ENCODE measurements at regions not wholly inside any gene's neighbourhood (a gene's known extent, or its start where the extent isn't known, plus 50 kb on each side); places are given as distances from the start of the nearest gene placed in this dataset.
"Not testable (repeated sequence)": the region's sequence is repeated elsewhere in the genome, so short reads cannot be mapped to it uniquely, and the experiment has no call there.

DNA sequence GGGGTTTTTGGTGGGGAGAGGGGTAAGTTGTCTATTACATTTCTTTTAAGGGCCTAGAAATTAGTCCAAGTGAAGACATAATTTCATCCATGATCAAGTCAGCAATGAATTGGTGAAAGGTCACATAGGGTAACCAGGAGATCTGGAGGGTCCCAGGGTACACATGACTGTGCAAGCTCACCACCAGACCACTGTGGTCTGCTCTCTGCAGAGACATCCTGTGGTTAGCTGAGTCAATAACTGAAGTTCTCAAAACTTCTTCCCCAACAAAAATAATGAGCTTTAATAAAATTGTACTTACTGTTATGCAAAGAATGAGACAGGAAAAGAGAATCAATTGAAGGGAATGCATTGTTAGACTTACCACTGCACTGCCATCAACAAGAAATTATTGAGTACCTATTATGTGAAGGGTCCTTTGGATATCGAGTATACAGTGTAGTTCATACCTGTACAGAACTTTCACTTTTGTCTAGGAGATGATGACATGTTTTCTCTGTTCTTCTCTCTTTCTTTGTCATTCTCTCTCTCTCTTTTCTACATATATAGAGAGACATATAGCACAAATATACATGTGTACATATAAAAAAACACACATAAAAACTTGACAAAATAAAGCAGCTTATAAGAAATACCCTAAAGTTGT, 209.8 kb downstream of the GJA1 start:
- peak; percentile 14 for DNase-seq

DNA sequence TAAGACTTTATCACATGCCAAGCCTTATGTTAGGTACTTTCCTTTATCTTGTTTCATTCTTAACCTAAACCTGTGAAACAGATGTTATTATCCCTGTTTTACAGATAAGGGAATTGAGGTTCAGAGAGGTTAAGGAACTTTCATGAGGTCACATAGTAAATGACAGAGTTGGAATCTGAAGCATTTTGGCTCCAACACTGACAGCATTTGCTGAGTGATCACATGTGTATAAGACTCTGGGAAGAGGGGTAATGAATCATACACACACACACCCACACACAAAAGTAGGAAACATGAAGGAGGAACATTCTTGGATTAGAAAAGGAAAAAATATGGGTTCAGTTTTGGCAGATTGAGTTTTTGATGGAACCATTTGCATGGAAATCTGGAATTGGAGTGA, 212.5 kb downstream of the GJA1 start:
- no peak for DNase-seq

DNA sequence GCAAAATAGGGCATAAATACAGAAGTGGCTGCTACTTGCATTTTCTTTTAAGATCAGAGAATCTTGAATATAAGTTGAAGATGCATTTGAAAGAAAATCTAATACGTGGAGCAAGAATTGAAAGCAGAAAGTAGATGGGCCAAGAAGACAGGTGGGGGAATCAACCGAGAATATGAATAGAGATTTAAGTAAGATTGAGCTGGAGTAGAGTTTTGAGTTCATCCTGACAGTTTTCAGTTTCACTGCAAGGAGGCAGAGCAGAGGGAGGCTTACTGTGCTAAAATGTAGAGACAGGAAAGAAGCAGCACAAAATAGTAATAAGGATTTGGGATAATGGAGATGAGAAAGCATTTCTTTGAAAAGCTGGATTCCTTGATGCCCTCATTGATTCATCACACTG, 214.5 kb downstream of the GJA1 start:
- no peak for DNase-seq

DNA sequence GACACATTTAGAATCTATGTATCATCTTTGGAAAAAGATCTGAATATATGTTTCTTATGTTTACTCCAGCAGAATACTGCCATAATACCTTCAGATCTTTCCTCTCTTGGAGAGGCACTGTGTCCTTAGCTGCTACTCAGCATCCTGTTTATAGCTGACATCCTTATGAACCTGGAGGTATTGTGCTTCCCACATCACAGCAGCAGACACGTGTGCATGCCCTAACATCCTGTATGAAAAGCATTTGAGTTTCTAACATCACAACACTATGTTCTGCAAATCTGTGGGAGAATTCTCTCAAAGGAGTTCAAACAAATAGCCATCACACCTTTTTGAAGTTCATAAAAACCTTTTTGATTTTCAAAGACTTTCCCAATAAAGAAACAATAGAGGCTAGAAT, 216.0 kb downstream of the GJA1 start:
- DNase-seq, result no peak

DNA sequence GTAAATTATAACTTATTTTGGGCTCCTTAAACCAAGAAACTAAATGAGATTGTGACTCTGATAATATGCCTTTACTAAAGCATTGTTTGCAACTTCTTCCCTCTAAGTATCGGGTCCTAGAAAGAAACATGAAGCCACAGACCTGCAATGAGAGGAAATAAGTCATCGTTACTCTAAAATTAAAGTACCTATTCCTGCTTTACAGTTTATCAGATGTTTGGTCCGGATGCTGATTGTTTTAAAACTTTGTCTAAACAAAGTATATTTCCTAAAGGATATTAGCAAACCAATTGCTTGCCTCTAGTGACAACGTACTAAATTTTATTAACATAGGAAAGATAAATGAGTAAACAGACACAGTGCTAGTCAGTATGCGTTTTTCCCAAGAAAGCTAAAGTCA, 216.8 kb downstream of the GJA1 start:
- no peak for DNase-seq

DNA sequence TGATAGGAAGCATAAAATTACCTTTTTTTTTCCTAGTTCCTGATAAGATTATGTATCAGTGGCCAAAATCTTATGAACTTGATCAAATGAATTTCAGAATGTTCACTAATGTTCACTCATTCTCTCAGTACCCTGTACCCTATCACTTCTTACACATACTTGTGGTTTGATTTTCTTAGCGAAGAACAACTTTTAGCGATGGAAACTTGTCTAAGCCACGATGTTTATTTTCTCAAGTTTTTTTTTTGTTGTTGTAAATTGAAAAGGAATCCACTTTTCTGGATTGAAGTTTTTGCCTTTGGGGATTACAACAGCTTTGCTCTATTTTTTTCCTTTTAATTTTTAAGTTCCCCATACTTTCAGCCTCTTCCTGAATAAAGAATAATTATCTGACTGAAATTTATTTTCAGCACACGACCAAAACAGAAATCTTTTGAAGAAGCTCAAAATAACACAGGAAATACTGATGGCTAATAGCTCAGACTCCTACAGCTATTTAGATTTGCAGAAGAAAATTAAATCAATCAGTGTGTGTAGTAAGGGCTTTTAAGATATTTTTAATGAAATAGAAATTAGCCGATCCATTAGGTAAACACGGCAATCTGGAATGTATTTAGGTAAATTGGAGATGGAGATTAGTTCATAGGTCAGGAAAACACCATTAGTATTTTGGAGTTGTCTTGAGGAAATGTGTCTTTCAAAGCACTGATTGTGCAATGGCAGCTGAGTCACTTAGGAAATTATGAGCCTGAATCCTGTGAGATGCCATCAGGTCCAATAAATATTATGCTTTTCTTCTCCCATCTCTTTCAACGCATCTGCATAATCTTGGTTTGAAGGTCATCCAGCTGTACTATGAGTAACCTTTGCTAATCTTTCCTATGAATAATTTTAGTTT, 217.5 kb downstream of the GJA1 start:
- no peak for DNase-seq

DNA sequence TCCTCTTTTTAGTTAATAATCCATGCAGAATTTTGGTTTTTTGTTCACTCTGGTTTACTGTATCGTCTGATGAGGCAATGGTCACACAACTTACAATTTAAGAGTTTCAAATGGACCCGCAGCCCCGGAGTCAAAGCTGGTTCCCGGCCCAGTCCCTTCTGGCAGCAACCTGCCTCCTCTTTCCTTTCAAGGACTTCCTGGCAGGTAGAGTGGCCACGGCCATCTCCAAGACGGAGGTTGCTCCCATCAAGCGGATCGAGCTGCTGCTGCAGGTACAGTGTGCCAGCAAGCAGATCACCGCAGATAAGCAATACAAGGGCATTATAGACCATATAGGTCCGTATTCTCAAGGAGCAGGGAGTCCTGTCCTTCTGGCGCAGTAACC, 218.2 kb downstream of the GJA1 start:
- no peak for DNase-seq

DNA sequence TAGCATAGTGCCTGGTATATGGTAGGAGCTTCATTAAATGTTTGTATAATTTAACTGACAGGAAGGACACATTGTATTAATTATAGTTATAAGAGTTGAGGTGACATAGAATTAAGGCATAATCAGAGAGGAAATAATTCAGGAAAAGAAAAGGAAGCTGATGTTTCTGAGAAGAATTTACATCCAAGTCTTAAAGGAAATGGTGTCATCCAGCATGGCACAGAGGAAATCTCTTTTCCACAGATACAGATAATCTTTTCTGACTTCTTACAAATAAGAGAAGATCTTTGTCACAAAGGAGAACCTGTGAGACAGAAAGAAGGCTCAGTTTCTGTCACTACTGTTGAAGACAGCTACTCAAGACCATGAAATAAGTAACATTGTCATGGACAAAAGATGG, 222.5 kb downstream of the GJA1 start:
- DNase-seq, result no peak

DNA sequence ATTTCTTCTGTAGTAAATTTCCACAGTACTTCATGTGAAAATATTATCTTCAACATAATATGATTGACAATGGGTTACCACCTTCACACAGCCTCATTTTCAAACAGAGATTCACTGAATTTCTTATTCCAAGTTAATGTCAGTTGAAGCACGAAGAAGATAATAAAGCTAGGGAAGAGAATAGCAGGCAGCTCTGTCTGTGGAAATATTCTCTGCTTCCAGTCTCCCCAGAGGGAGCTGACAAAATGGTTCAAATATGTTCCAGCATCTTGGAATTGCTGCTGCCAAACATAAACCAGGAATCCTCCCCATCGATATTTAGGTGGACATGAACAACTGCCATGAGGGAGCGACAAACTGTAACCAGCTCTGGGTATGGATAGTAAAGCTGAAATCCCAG, 224.8 kb downstream of the GJA1 start:
- no peak for DNase-seq

DNA sequence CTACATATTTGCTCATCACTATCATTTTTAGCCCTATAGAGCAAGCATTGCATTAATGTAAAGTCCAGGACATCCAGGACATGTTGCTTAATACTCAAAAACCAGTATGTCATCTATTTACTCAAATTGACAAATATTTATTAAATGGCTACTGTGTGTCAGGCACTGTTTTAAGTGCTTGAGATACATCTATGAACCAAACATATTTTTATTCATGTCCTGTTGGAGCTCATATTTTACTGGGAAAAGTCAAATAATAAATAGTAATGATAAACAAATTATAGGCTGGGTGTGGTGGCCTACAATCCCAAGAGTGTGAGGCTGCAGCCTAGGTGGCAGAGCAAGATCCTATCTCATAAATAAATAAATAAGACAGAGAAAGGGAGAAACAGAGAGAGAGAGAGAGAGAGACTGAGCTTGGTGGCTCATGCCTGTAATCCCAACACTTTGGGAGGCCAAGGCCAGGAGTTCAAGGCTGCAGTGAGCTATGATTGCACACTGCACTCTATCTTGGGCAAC, 227.9 kb downstream of the GJA1 start:
- no peak for DNase-seq

DNA sequence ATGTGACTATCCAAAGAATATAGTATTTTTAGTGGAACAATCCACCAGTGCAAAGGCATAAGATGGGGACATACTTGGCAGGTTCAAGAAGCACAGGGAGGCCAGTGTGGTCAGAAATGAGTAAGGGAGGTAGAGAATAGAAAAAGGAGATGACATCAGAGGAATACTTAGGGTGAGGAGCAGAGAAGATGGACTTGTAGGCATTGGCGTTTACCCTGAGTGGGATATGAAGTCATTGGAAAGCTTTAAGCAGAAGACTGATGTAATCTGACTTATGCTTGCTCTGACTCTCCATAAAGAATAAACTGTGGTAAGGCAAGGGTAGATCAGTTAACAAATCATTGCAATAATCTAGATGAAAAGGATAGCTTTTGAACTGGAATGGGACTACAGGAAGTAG, 228.7 kb downstream of the GJA1 start:
- no peak for DNase-seq

DNA sequence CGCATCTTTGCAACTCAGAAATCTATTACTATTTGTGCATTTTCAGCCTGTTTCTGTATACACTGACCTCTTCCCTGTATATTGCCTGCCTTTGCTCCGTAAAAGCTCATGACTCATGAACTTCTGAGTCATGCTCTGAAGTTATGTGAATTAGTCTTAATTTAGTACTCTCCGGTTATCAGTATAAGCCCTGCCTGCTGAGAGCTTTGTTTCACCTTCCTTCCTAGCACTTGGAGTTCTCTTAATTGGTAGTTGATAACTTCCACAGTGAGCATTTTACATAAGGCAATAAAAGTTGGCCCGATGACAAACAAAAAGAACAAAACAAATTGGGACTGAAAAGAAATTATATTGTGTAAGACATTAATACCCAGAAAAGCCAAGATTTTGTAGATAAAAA, 231.4 kb downstream of the GJA1 start:
- no peak for DNase-seq

DNA sequence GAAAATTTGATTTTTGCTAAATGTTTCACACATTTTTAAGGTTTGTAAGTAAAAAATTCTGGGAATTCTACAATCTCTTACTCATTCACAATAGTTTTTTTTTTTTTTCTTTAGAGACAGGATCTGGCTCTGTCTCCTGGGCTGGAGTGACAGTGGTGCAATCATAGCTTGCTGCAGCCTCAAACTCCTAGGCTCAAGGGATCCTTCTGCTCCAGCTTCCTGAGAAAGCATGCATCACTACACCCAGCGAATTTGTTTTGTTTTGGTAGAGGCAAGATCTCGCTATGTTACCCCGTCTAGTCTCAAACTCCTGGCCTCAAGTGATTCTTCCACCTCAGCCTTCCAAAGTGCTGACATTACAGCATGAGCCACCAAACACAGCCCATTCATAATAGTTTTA, 232.8 kb downstream of the GJA1 start:
- no peak for DNase-seq

DNA sequence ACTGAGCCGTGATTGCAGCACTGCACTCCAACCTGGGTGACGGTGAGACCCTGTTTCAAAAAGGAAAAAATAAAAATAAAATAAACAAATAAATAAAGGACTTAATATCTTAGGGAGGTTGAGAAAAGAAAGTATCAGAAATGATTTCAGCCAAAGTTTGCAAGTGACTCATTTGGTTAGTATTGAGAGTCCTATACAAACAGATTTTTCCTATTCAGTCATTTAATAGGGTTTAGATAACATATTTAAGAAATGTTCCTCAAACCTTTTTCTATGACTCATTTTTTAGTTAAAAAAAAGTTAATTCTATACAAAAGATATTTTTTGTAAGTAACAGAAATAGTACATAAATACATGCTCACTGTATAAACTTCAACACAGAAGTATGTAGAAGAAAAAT, 235.1 kb downstream of the GJA1 start:
- DNase-seq, result no peak

DNA sequence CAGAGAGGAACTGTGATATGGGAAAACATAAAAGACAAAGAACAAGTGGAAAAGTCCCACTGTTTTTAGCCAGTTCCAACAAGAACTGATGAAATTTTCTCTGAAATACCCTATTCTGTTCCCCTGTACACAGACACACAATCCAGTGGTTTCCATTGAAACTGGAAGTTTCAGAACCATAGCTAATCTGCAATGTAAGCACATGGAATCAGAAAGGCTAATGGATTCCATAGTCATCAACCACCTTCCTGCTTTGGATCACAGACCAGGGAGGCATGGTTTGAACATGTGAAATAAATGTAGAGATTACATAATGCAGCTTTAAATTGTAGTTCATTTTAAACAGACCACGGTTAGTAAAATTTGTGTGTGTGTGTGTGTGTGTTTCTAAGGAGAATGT, 242.1 kb downstream of the GJA1 start:
- no peak for DNase-seq

DNA sequence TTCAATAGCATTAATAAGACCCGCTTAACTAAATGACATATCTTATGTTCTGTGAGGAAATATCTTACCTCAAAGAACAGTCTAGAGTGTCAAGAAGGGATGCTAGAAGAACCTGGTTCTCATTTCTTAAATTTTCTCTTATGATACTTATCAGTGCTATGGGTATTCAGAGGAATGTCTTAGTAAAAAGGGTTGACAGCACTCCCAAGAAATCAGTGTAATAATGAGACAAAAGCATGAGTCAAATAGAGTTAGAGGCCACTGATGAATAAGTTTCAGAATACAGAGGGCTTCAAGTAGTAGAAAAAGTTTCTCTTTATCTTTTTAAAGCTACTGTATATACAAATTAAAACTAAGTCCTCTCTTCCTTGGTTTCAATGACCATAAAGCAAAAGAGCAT, 242.8 kb downstream of the GJA1 start:
- no peak for DNase-seq

DNA sequence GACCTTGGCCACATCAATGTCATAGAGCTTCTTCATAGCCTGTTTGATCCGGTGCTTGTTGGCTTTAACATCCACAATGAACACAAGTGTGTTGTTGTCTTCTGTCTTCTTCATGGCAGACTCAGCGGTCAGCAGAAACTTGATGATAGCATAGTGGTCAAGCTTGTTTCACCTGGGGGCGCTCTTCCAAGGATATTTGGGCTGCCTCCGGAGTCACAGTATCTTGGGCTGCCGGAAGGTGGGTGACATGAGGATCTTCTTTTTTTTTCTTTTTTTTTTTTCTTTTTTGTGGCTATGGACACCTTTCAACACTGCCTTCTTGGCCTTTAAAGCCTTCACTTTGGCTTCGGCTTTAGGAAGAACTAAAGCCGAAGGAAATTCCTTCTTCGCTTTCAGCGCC, 244.6 kb downstream of the GJA1 start:
- no peak for DNase-seq

DNA sequence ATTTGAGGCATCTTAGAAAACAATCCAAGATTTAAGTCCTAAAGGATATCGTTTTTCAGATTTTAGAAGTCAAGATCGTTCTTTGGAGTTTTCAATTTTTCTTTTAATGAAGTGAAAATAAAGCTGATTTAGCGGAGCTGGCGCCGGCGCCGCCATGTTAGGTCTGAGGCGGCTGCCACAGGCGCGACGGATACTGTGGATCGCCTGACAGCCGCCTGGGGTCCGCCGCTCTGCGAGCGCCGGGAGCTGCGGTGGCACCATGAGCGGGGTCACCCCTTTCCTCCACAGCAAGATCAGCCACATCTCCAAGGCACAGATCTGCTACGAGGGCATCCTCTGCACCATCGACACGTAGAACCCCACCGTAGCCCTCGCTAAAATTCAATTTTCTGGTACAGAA, 247.2 kb downstream of the GJA1 start:
- no peak for DNase-seq

DNA sequence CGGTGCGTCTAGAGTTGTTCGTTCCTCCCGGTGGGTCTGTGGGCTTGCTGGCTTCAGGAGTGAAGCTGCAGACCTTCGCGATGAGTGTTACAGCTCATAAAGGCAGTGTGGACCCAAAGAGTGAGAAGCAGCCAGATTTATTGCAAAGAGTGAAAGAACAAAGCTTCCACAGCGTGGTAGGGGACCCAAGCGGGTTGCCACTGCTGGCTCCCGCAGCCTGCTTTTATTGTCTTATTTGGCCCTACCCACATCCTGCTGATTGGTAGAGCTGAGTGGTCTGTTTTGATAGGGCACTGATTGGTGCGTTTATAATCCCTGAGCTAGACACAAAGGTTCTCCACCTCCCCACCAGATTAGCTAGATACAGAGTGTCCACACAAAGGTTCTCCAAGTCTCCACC, 250.4 kb downstream of the GJA1 start:
- not testable (repeated sequence) for DNase-seq

DNA sequence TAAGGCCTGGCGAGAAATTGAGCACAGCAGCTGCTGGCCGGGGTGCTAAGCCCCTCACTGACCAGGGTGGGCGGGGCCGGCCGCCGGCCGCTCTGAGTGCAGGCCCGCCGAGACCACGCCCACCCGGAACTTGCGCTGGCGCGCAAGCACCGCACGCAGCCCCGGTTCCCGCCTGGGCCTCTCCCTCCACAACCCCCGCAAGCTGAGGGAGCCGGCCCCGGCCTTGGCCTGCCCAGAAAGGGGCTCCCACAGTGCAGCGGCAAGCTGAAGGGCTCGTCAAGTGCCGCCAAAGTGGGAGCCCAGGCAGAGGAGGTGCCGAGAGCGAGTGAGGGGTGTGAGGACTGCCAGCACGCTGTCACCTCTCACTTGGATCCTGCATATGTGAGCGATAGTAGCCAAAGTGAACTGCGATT, 251.2 kb downstream of the GJA1 start:
- DNase-seq, result no peak

DNA sequence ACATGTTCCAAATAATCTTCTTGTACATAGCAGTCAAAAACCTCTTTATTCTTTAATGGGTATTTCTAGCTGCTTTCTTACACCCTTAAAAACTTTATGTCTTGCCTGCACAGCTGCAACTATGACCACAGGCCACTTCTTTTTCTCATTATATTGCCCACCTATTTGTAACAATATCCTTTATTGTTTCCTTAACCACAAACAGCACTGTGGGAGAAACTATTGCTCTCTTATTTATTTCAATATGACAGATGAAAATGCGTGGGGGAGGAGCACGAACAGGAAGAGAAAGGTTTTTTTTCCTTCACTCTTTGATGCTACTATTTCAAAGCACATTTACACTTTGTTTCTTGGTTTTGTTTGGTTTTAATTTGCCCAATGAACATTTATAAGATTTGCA, 253.5 kb downstream of the GJA1 start:
- no peak for DNase-seq

DNA sequence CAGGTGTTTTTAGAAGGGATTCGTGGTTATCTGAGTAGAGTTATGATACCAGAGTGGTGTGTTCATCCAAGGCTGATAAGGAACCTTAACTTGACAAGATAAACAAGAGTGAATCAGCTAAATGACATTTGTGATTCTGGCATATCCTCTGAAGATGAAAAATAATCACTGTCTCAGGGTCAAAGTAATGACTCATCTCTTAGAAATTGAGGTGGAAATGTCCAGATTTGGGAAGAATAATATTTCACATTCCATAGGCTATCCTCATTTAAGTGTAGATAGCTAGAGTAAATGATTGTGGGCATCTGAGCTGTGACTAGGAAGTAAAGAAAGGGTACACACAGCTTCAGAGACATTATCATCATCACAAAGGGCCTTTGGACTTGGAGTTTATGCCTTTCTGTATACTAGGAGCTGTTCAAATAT, 255.7 kb downstream of the GJA1 start:
- DNase-seq, result no peak

DNA sequence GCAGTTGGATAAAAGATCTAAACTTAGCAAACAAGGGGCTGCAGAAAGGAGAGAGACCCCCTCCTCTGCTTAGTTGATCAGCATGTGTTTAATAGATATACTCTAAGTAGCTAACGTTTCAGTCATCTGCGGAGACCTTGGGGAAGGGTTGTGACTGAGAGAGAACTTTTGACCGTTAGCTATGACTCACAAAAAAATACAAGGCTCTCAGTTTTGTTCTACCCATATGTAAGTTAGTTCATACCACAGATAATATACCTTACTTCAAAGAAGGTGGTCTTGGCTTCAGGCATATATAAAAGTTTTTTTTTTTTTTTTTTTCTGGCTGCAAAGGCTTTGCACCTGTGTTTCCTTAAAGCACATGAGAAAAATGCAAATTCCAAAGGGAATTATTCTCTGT, 258.9 kb downstream of the GJA1 start:
- DNase-seq, result no peak

DNA sequence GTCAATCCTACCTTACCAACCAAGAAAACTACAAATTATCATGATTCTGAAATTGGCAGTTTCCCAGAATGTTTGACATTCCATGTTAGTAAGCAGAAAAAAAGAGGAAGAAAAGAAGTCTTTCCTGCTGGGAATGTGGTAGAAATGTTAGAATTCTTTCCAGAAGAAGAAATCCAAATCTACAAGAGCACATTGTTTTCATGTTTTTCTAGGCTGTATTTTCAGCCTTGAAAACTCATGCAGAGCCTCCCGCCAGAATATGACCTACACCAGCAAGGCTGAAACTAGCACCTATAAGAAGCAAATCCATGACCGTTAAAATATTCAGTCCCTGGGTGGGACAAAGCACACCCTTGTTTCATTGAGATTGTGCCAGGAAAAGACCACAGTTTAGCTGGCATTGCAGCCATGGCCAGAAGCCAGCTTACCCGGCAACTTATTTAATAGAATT, 259.4 kb downstream of the GJA1 start:
- no peak for DNase-seq

All from activated CD4-positive, alpha-beta T cell treated with anti-CD3 and anti-CD28 coated beads for 48 hours (primary cell).